Peyer's patch (tissue), 4 donors: ENCODE measurements at regions not wholly inside any gene's neighbourhood (a gene's known extent, or its start where the extent isn't known, plus 50 kb on each side); places are given as distances from the start of the nearest gene placed in this dataset.

Experiments used
- DNase-seq, 3 donors: peaks; one replicate each; pipeline ENCODE4 v3.0.0-alpha.2; 2017 to 2019
- H3K27ac ChIP-seq, 4 donors: fragments of 200-600 bp; sonication (generic); one replicate each; pipeline ENCODE4 v1.5.1; 2016 to 2019
- H3K27me3 ChIP-seq, 2 donors: fragments of 200-600 bp; sonication (generic); one replicate each; pipeline ENCODE4 v1.5.1; 2019
- H3K36me3 ChIP-seq, 3 donors: fragments of 200-600 bp; sonication (generic); one replicate each; pipeline ENCODE4 v1.5.1; 2016 to 2019
- H3K4me1 ChIP-seq, 4 donors: fragments of 200-600 bp; sonication (generic); one replicate each; pipeline ENCODE4 v1.5.1; 2016 to 2019
- H3K4me3 ChIP-seq, 4 donors: fragments of 200-600 bp; sonication (generic); 1 replicate in 3 of 4; 2 replicates in 1 of 4; pipeline ENCODE4 v1.5.1; 2016 to 2019; ENCODE audit warnings: mild to moderate bottlenecking in 1 of 4
- H3K9me3 ChIP-seq, 4 donors: fragments of 200-600 bp; sonication (generic); one replicate each; pipeline ENCODE4 v1.5.1; 2016 to 2019; ENCODE audit warnings: mild to moderate bottlenecking in 1 of 4
- POLR2A ChIP-seq, 2 donors: fragments of 450-650 bp; IDR thresholded peaks; one replicate each; pipeline ENCODE4 v1.5.1; 2017; ENCODE audit warnings: antibody characterized with exemption in 2 of 2, mild to moderate bottlenecking in 2 of 2, moderate library complexity in 2 of 2
- TF ChIP-seq, protein P1 (sequence below), 6 experiments: fragments of 450-650 bp in 4 of 6; fragments of 200-600 bp in 2 of 6; sonication (generic) in 1 of 6; IDR thresholded peaks; one replicate each; pipeline ENCODE4 v1.5.1; 2017 to 2019; ENCODE audit warnings: antibody characterized with exemption in 6 of 6, mild to moderate bottlenecking in 3 of 6, moderate library complexity in 1 of 6

DNA sequence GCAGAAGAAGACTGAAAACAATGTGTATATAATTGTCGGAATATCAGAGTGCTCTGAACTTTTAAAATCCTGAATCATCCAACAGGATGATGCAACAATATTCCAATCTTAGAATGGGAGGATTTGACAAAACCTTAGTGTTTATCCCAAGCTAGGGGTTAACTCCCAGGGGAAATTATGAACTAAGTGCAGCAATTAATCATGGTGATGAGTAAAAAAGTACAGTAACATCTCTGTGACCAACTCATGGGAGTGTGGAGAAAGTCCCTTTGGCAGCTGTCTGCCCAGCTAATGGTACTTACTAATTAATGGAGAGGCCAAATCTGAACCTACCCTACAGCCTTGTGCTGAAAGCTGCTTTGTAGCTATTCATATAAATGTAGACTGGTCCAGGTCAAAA lies 257.6 kb upstream of the DDX53 start:
- Histone ChIP-seq H3K27ac (no peak overlapping the region), H3K4me3 (no peak overlapping the region), H3K36me3 (no peaks in the 10 kb centered on the region), H3K4me1 (no peaks in the 10 kb centered on the region), H3K27me3 (no peaks in the 10 kb centered on the region), H3K9me3 (no peaks in the 10 kb centered on the region)
- no peak for DNase-seq
- no peak for TF ChIP-seq POLR2A (IDR thresholded peaks at IDR 0.05)
- TF ChIP-seq, protein P1, sequence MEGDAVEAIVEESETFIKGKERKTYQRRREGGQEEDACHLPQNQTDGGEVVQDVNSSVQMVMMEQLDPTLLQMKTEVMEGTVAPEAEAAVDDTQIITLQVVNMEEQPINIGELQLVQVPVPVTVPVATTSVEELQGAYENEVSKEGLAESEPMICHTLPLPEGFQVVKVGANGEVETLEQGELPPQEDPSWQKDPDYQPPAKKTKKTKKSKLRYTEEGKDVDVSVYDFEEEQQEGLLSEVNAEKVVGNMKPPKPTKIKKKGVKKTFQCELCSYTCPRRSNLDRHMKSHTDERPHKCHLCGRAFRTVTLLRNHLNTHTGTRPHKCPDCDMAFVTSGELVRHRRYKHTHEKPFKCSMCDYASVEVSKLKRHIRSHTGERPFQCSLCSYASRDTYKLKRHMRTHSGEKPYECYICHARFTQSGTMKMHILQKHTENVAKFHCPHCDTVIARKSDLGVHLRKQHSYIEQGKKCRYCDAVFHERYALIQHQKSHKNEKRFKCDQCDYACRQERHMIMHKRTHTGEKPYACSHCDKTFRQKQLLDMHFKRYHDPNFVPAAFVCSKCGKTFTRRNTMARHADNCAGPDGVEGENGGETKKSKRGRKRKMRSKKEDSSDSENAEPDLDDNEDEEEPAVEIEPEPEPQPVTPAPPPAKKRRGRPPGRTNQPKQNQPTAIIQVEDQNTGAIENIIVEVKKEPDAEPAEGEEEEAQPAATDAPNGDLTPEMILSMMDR (IDR thresholded peaks at IDR 0.05): no peak

DNA sequence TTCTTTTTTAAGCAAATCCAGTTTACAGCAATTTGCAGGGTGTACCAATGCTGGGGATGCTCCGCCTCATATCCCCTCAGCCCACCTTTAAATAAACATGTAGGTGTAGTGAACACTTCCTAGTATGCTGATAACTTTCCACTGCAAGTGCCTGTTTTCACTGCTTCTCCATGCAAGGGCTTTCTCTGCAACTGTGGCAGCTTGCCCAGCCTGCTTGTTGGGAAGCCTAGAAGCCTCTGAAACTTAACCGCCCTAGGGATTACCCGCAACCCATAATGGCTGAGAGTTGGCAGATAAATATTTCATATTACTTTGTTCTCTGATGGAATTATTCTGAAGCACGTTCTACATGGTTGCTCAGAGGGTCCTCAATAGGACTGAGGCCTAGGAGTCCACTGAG lies 253.7 kb upstream of the DDX53 start:
- no peaks in the 10 kb centered on the region for H3K9me3 ChIP-seq
- TF ChIP-seq POLR2A (IDR thresholded peaks at IDR 0.05): no peak
- TF ChIP-seq, protein P1 (IDR thresholded peaks at IDR 0.05): no peak

DNA sequence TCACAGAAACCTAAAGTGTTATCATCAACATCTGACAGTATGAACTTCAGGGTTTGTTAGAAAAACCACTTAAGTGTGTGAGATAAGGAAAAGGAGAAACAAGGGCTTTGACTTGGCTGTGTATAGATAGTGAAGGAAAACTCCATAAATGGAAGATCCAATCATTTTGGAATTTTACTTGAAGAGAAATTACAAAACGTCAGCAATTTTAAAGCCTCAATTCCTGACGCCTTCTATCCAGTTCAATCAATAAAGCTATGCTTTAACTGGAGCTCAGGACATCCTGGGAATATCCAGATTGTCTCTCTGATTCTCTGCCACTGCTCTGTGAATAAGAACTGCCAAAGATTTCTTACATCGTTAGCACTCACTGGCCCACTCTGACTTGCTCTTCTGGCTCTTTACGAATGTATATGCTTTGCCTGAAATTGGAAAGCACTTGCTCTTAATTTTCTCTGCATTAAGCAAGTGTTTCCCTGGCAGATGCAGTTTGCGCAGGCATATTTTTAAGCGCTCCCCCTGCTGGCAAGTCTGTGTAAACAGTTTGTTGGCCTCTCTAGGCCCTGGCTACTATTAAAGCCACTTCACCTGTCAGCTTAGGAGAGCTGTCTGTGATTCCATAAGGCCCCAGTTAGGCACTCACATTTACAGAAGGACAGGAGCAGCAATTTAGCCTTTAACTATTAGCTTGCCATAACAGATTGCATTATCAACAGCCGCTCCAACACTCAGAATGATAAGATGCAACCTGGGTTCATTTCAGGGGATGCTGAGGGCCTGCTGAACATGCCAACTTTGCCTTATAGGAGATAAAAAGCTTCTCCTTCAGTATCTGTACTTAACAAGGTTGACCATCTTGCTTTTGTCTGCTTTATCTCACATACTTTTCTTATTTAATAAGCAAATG lies 251.4 kb upstream of the DDX53 start:
- Histone ChIP-seq H3K4me3 (no peak overlapping the region), H3K36me3 (no peaks in the 10 kb centered on the region), H3K27me3 (no peaks in the 10 kb centered on the region), H3K9me3 (no peaks in the 10 kb centered on the region), H3K4me1 (no peaks in the 10 kb centered on the region), H3K27ac (no peak overlapping the region)
- peak in 1 of 3 donors; percentile 74 for DNase-seq
- TF ChIP-seq POLR2A (IDR thresholded peaks at IDR 0.05): no peak
- TF ChIP-seq, protein P1 (IDR thresholded peaks at IDR 0.05): peak; percentile 29 to 60 (median 48)

More for the DNA sequence above, 253.7 kb upstream of the DDX53 start:
- Histone ChIP-seq H3K27ac (no peak overlapping the region), H3K27me3 (no peaks in the 10 kb centered on the region), H3K4me1 (no peaks in the 10 kb centered on the region), H3K4me3 (no peak overlapping the region), H3K36me3 (no peaks in the 10 kb centered on the region)
- DNase-seq: no peak

DNA sequence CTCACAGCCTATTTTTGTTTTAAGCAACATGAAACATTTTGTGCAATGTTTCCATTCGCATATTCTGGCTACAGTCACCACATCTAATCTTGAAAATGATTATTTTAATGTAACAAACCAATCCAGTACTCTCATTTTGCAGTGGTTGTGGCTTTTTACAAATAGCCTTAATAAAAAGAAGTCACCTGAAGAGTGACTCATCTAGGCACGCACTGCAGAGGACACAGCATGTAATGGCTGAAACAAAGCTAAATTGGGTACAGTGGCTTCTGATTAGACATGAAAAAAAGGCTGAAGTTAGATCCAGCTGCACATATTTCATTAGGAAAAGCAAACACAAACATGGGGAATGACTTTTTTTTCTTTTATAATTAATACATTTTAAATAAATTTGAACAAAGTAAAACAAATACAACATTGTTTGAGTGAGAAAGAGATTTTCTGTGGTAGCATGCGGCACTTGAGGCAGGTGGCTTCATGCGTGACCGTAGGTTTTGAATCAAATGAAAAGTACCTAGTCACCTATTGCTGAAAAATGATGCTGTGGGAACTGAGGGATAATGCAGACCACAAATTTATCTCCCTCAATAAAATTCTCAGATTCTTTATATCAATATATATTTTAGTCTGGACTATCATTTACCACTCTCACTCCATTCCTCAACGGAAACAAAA lies 240.8 kb upstream of the DDX53 start:
- no peak for TF ChIP-seq POLR2A (IDR thresholded peaks at IDR 0.05)
- TF ChIP-seq, protein P1 (IDR thresholded peaks at IDR 0.05): no peak
- no peak overlapping the region for H3K27ac ChIP-seq
- no peaks in the 10 kb centered on the region for H3K27me3 ChIP-seq
- no peaks in the 10 kb centered on the region for H3K9me3 ChIP-seq
- no peaks in the 10 kb centered on the region for H3K4me1 ChIP-seq
- no peak overlapping the region for H3K4me3 ChIP-seq
- no peaks in the 10 kb centered on the region for H3K36me3 ChIP-seq
- no peak for DNase-seq

DNA sequence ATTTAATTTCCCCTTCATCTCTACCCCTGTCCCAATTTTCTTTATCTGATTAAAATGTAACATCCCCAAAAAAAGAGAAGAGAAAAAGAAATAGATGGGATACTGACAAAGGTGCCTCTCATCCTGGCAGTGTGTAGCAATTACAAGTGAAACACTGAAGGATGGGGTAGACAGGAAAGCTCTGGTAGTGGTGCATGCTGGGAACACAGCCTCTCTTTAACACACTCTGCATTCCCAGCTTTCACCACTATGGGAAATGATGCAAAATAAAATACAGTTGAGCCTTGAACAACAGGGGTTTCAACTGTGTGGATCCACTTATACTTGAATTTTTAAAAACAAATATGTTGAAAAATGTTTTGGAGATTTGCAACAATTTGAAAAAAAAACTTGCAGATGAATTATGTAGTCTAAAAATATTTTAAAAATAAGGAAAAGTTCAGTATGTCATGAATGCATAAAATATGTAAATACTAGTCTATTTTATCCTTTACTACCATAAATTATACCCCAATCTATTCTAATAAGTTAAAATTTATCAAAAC lies 239.2 kb upstream of the DDX53 start:
- Histone ChIP-seq H3K9me3 (no peaks in the 10 kb centered on the region), H3K4me3 (no peak overlapping the region), H3K27me3 (no peaks in the 10 kb centered on the region), H3K36me3 (no peaks in the 10 kb centered on the region), H3K4me1 (no peaks in the 10 kb centered on the region), H3K27ac (no peak overlapping the region)
- TF ChIP-seq POLR2A (IDR thresholded peaks at IDR 0.05): no peak
- TF ChIP-seq, protein P1 (IDR thresholded peaks at IDR 0.05): no peak
- no peak for DNase-seq
